ENCODE measurements at regions not wholly inside any gene's neighbourhood (a gene's known extent, or its start where the extent isn't known, plus 50 kb on each side); places are given as distances from the start of the nearest gene placed in this dataset.

- TF ChIP-seq CTCF (IDR thresholded peaks at IDR 0.05; ENCODE audit: insufficient read depth, low read length, poor library complexity, severe bottlenecking): no peak
- TF ChIP-seq EZH2phosphoT487 (conservative IDR thresholded peaks at IDR 0.05; ENCODE audit: low read length): no peak
Measured at GRCh38 chr2:157164370-157164769, 93.1 kb upstream of the GALNT5 start.

Data from SU-DHL-6 (cell line).